ENCODE measurements at regions not wholly inside any gene's neighbourhood (a gene's known extent, or its start where the extent isn't known, plus 50 kb on each side); places are given as distances from the start of the nearest gene placed in this dataset.
"Not testable (repeated sequence)": the region's sequence is repeated elsewhere in the genome, so short reads cannot be mapped to it uniquely, and the experiment has no call there.

DNA sequence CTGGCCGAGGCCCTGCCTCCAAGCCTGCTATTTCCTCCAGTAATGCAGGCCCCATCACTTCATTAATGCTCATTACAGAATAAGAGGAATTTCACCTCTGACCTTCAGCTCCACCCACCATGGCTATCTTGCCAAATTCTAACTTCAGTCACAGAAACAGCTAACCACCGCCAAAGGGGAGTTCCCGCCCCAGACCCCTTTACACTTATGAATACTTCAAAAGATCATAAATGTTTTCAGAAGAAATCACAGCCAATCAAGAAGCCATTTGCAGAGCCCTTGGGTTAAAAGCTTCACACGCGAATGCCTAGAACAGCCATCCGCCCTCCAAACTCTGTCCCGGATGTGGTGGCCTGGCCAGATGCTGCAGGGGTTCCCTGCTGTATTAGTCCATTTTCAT is 73.8 kb upstream of the TWIST2 start:
- CTCF ChIA-PET = no interaction called here
- no peak for DNase-seq (ENCODE audit: low read depth)
- POLR2A ChIA-PET = no interaction called here
- TF ChIP-seq, protein P1, sequence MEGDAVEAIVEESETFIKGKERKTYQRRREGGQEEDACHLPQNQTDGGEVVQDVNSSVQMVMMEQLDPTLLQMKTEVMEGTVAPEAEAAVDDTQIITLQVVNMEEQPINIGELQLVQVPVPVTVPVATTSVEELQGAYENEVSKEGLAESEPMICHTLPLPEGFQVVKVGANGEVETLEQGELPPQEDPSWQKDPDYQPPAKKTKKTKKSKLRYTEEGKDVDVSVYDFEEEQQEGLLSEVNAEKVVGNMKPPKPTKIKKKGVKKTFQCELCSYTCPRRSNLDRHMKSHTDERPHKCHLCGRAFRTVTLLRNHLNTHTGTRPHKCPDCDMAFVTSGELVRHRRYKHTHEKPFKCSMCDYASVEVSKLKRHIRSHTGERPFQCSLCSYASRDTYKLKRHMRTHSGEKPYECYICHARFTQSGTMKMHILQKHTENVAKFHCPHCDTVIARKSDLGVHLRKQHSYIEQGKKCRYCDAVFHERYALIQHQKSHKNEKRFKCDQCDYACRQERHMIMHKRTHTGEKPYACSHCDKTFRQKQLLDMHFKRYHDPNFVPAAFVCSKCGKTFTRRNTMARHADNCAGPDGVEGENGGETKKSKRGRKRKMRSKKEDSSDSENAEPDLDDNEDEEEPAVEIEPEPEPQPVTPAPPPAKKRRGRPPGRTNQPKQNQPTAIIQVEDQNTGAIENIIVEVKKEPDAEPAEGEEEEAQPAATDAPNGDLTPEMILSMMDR (IDR thresholded peaks at IDR 0.05; ENCODE audit: insufficient read depth, low read depth, low read length) = no peak
- H3K36me3 ChIP-seq (ENCODE audit: control insufficient read depth, insufficient read depth, low read length) = no peaks in the 10 kb centered on the region
- H3K27me3 ChIP-seq (ENCODE audit: control insufficient read depth, insufficient read depth, low read length) = peaks cover 7% of the 10 kb centered on the region
- H3K4me3 ChIP-seq (ENCODE audit: low read depth, low read length) = no peak overlapping the region

DNA sequence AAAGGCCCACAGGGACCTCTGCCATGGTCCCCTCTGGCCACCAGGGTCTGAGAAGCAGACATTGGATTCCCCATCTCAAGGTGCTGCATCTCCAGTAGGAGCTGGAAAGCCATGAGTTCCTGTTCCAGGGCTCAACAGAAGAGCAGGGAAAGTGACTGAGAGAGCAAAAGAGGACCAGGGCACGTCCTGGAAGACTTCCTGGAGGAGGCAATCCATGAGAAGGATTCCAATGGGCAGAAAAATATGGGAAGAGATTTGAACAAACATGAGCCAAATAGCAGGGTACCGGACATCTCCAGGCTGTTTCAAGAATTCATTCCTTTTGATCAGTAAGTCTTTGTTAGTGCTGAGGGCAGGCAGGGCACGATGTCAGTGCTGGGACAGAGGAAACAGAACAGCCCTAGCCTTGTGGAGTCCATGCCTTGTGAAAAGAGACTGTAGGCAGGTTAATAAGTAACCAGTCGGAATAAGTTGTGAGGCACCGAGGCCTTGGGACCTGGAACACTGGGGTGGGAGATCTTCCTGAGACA is 72.8 kb upstream of the TWIST2 start:
- Histone ChIP-seq H3K36me3 (ENCODE audit: control insufficient read depth, insufficient read depth, low read length) (no peaks in the 10 kb centered on the region), H3K4me3 (ENCODE audit: low read depth, low read length) (no peak overlapping the region), H3K27me3 (ENCODE audit: control insufficient read depth, insufficient read depth, low read length) (peaks cover 7% of the 10 kb centered on the region)
- POLR2A ChIA-PET = no interaction called here
- CTCF ChIA-PET = interaction anchor here (0.8 to 1.4 kb wide), 2 partner anchors 10 to 201 kb away, joined by 3 to 6 read pairs; no protein-coding TSS in a partner anchor
- TF ChIP-seq, protein P1 (IDR thresholded peaks at IDR 0.05; ENCODE audit: insufficient read depth, low read depth, low read length) = no peak
- no peak for DNase-seq (ENCODE audit: low read depth)

DNA sequence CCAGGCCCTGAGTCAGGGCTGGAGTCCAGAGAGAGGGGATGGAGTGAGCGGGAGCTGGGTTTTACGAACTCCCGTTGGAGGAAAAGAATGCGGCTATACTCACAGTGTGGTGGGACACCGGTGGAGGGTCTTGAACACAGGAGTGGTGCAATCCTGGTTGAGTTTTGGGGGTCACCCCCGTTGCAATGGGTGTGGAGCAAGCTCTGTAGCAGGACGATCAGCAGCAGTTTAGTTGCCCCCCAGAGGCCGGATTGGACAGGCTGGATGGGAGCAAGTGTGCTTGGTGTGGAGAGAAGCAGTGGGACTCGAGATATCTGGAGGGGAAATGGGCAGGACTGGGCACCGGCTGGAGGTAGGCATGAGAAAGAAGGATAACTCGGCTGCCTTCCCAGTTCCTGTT is 72.3 kb upstream of the TWIST2 start:
- DNase-seq (ENCODE audit: low read depth) = no peak
- ChIA-PET POLR2A (no interaction called here), CTCF (interaction anchor here (0.8 to 1.4 kb wide), 2 partner anchors 9 to 202 kb away, joined by 3 to 6 read pairs; no protein-coding TSS in a partner anchor)
- Histone ChIP-seq H3K36me3 (ENCODE audit: control insufficient read depth, insufficient read depth, low read length) (no peaks in the 10 kb centered on the region), H3K27me3 (ENCODE audit: control insufficient read depth, insufficient read depth, low read length) (peaks cover 3% of the 10 kb centered on the region), H3K4me3 (ENCODE audit: low read depth, low read length) (no peak overlapping the region)
- TF ChIP-seq, protein P1 (IDR thresholded peaks at IDR 0.05; ENCODE audit: insufficient read depth, low read depth, low read length) = no peak

DNA sequence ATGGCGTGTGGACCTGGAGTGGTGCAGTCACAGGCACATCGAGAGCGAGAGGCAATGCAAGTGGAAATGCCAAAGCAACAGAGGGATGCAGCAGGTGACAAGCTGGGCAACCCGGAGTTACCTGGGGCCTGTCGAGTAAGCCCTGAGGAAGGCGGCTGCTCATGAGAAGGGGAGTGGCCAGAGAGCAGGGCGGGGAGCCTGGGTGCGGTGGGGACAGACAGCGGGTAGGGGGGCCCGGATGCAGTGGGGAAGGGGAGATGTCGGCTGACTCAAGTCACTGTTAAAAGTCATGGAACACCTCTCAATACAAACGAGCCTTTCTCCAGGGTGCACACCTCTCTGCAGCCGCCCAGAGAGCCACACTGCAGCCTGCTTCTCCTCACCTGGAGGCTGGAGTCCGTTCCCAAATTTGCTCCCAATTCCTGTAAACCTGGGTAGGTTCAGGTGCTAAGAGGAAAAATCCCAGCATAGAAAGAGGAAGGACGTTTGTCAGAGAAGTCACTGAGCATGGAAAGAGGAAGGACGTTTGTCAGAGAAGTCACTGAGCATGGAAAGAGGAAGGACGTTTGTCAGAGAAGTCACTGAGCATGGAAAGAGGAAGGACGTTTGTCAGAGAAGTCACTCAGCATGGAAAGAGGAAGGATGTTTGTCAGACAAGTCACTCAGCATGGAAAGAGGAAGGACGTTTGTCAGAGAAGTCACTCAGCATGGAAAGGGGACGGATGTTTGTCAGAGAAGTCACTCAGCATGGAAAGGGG is 71.7 kb upstream of the TWIST2 start:
- no peak overlapping the region for H3K4me3 ChIP-seq (ENCODE audit: low read depth, low read length)
- H3K27me3 ChIP-seq (ENCODE audit: control insufficient read depth, insufficient read depth, low read length) = peaks cover 3% of the 10 kb centered on the region
- POLR2A ChIA-PET = no interaction called here
- DNase-seq (ENCODE audit: low read depth) = no peak
- CTCF ChIA-PET = interaction anchor here (0.8 to 1.4 kb wide), 2 partner anchors 9 to 203 kb away, joined by 3 to 6 read pairs; no protein-coding TSS in a partner anchor
- TF ChIP-seq, protein P1 (IDR thresholded peaks at IDR 0.05; ENCODE audit: insufficient read depth, low read depth, low read length) = no peak
- H3K36me3 ChIP-seq (ENCODE audit: control insufficient read depth, insufficient read depth, low read length) = no peaks in the 10 kb centered on the region

DNA sequence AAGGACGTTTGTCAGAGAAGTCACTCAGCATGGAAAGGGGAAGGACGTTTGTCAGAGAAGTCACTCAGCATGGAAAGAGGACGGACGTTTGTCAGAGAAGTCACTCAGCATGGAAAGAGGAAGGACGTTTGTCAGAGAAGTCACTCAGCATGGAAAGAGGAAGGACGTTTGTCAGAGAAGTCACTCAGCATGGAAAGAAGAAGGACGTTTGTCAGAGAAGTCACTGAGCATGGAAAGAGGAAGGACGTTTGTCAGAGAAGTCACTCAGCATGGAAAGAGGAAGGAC is 71.2 kb upstream of the TWIST2 start:
- DNase-seq (ENCODE audit: low read depth); H3K36me3 ChIP-seq (ENCODE audit: control insufficient read depth, insufficient read depth, low read length); H3K4me3 ChIP-seq (ENCODE audit: low read depth, low read length); POLR2A ChIA-PET; H3K27me3 ChIP-seq (ENCODE audit: control insufficient read depth, insufficient read depth, low read length); CTCF ChIA-PET: not testable (repeated sequence)

Data from BJ (cell line).